Ectodermal cell (in vitro differentiated cells): ENCODE measurements at regions not wholly inside any gene's neighbourhood (a gene's known extent, or its start where the extent isn't known, plus 50 kb on each side); places are given as distances from the start of the nearest gene placed in this dataset.

Experiments
- H3K27ac ChIP-seq: 2 replicates; pipeline ENCODE4 v1.7.0; 2013; ENCODE audit warnings: mild to moderate bottlenecking, low read depth, low read length; ENCODE audit not compliant: insufficient read depth, poor library complexity, severe bottlenecking
- H3K27me3 ChIP-seq: 2 replicates; pipeline ENCODE4 v1.7.0; 2013; ENCODE audit warnings: mild to moderate bottlenecking, low read length; ENCODE audit not compliant: insufficient read depth, control insufficient read depth, poor library complexity, severe bottlenecking
- H3K36me3 ChIP-seq: one replicate; pipeline ENCODE4 v1.7.0; 2013; ENCODE audit warnings: low read length; ENCODE audit not compliant: control insufficient read depth, insufficient read depth
- H3K4me1 ChIP-seq: one replicate; pipeline ENCODE4 v1.7.0; 2013; ENCODE audit warnings: low read length; ENCODE audit not compliant: control insufficient read depth, insufficient read depth
- H3K4me3 ChIP-seq: 2 replicates; pipeline ENCODE4 v1.7.0; 2013; ENCODE audit warnings: low read depth, low read length, control low read depth; ENCODE audit not compliant: insufficient read depth
- H3K9me3 ChIP-seq: 2 replicates; pipeline ENCODE4 v1.7.0; 2013; ENCODE audit warnings: mild to moderate bottlenecking, low read length, moderate library complexity; ENCODE audit not compliant: control insufficient read depth
- WGBS, 2 experiments: methylation state at CpG; one replicate each; pipeline ENCODE4 v1.1.7; 2013; ENCODE audit warnings: missing lambda C conversion rate in 2 of 2; 5-methylcytosine and 5-hydroxymethylcytosine counted together

- no peak overlapping the region for H3K4me3 ChIP-seq
- no peaks in the 10 kb centered on the region for H3K36me3 ChIP-seq
- H3K27ac ChIP-seq: no peak overlapping the region
- H3K27me3 ChIP-seq: no peaks in the 10 kb centered on the region
- H3K4me1 ChIP-seq: peaks cover 27% of the 10 kb centered on the region
- peaks cover 5% of the 10 kb centered on the region for H3K9me3 ChIP-seq
- 94 to 96% methylated on average over 3 to 5 of the region's 5 CpGs for WGBS, 2 experiments
Observed at GRCh38 chr15:70429056-70429722, 331.5 kb upstream of the TLE3 start.

DNA sequence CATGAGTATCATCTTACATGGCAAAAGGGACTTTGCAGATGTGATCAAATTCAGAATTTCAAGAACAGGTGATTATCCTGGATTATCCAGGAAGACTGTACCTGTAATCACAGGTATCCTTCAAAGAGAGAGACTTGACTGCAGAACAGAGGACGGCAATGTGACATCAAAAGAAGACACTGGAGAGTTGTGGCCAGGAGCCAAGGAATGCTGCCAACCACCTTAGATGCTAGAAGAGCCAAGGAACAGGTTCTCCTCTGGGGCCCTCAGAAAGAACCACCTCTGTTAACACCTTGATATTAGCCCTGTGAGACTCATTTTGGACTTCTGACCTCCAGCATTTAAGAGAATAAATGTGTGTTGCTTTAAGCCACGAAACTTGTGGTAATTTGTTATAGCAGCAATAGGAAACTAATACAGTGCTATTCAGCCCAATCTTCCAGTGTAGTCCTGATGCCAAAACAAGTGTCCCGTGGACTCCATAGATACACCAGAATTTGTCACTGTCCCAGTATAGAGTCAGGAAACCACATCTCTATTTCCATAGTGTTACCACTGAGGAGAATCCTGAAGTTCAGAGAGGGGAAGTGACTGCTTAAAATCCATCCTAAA lies 330.6 kb upstream of the TLE3 start:
- Histone ChIP-seq H3K9me3 (peaks cover 5% of the 10 kb centered on the region), H3K27me3 (no peaks in the 10 kb centered on the region), H3K27ac (no peak overlapping the region), H3K36me3 (no peaks in the 10 kb centered on the region), H3K4me1 (peaks cover 18% of the 10 kb centered on the region), H3K4me3 (no peak overlapping the region)
- 93 to 94% methylated on average over 3 of the region's 3 CpGs for WGBS, 2 experiments

GRCh38 chr15:70427167-70428120 lies 329.7 kb upstream of the TLE3 start:
- 85 to 89% methylated on average over 11 of the region's 11 CpGs for WGBS, 2 experiments
- no peaks in the 10 kb centered on the region for H3K36me3 ChIP-seq

GRCh38 chr15:70426096-70426821 lies 328.5 kb upstream of the TLE3 start:
- Histone ChIP-seq H3K4me3 (no peak overlapping the region), H3K4me1 (peaks cover 4% of the 10 kb centered on the region), H3K36me3 (no peaks in the 10 kb centered on the region), H3K27me3 (no peaks in the 10 kb centered on the region), H3K9me3 (peaks cover 5% of the 10 kb centered on the region), H3K27ac (no peak overlapping the region)
- 94 to 96% methylated on average over 17 of the region's 17 CpGs for WGBS, 2 experiments

More at GRCh38 chr15:70427167-70428120, 329.7 kb upstream of the TLE3 start:
- Histone ChIP-seq H3K27me3 (no peaks in the 10 kb centered on the region), H3K27ac (no peak overlapping the region), H3K4me3 (no peak overlapping the region), H3K4me1 (peaks cover 10% of the 10 kb centered on the region), H3K9me3 (peaks cover 5% of the 10 kb centered on the region)

DNA sequence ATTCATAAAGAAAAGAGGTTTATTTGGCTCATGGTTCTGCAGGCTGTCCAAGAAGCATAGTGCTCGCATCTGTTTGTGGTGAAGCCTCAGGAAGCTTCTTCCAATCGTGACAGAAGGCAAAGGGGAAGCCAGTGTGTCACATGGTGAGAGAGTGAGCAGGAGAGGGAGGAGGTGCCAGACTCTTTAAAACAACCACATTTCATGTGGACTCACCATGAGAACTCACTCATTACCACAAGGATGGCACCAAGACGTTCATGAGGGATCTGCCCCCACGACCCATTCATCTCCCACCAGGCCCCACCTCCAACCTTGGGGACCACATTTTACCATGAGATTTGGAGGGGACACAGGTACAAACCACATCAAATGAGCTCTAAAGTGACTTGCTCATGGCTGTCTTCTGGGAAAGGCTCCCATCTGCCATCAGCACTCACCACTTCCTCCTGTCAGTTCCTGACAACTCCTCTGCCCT lies 327.3 kb upstream of the TLE3 start:
- 77 to 93% methylated on average over 4 of the region's 4 CpGs for WGBS, 2 experiments
- H3K27ac ChIP-seq: no peak overlapping the region
- no peaks in the 10 kb centered on the region for H3K36me3 ChIP-seq
- no peaks in the 10 kb centered on the region for H3K27me3 ChIP-seq
- no peak overlapping the region for H3K4me3 ChIP-seq
- H3K4me1 ChIP-seq: peaks cover 4% of the 10 kb centered on the region
- peaks cover 5% of the 10 kb centered on the region for H3K9me3 ChIP-seq

DNA sequence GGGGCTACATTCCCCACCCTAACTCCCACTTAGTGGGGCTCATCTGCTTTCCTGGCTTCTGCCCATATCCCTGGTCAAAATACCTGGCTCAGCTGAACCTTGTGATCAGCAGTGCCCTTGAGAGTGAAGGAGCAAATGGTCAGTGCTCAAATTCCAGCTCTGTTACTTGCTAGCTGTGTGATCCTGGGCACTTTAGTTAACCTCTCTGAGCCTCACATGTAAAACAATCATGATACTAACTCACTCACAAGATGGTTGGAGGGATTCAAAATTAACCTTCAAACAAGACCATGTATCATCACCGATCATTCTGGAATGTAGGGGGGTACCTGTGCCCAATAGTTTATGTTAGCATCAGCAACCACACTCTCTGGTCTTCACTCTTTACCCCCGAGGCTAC lies 325.6 kb upstream of the TLE3 start:
- no peaks in the 10 kb centered on the region for H3K27me3 ChIP-seq
- WGBS, 2 experiments: 83 to 96% methylated on average over 2 of the region's 2 CpGs
- no peaks in the 10 kb centered on the region for H3K9me3 ChIP-seq
- H3K4me3 ChIP-seq: no peak overlapping the region
- no peak overlapping the region for H3K27ac ChIP-seq
- H3K4me1 ChIP-seq: peaks cover 4% of the 10 kb centered on the region
- H3K36me3 ChIP-seq: no peaks in the 10 kb centered on the region

DNA sequence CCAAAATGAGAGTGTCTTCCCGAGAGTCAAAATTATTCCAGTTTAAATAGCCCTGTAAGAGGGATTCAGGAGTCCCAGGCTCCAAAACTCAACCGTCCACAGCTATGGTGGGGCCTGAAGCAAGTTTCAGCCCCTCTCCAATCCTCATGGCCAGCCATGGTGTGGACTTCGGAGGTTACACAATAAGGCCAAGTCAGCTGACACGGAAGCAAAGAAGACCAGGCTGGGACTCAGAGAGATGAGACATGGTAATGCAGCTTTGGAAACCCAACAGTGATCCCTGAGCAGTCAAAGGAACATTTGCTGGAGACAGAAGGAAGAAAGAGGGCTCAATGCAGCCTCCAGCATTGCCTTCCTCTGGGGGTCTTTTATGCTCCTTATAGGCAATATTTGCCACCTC lies 324.6 kb upstream of the TLE3 start:
- WGBS, 2 experiments: 90 to 92% methylated on average over 4 of the region's 4 CpGs
- no peak overlapping the region for H3K4me3 ChIP-seq

DNA sequence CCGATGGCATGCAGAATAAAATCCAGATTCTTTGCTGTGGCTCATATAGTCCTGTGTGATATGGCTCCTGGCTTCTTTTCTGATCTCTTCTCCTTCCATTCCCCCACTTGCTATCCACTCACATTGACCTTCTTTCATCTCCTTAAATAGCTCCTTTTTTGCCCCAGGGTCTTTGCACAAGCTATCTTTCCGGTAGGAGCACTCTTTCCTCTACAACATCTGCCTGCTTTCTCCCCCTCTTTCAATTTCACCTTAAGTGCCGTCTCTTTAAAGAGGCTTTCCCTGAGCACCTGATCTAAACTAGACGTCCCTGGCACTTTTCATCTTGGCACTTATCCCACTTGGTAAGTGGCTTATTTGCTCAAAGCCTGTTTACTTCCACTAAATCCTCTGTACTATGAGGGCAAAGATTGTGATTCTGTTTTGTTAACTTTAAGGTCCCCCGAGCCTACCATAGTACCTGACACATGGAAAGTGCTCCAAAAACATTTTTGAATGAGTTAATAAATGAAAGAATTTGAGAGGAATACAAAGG lies 323.3 kb upstream of the TLE3 start:
- Histone ChIP-seq H3K27ac (no peak overlapping the region), H3K36me3 (no peaks in the 10 kb centered on the region), H3K4me3 (no peak overlapping the region), H3K9me3 (no peaks in the 10 kb centered on the region), H3K27me3 (no peaks in the 10 kb centered on the region), H3K4me1 (no peaks in the 10 kb centered on the region)
- WGBS, 2 experiments: 89% methylated on average over 4 to 5 of the region's 5 CpGs

More for the DNA sequence above, 324.6 kb upstream of the TLE3 start:
- Histone ChIP-seq H3K9me3 (no peaks in the 10 kb centered on the region), H3K27me3 (no peaks in the 10 kb centered on the region), H3K27ac (no peak overlapping the region), H3K36me3 (no peaks in the 10 kb centered on the region), H3K4me1 (no peaks in the 10 kb centered on the region)

- Histone ChIP-seq H3K27me3 (no peaks in the 10 kb centered on the region), H3K27ac (no peak overlapping the region)
- 34 to 45% methylated on average over 4 of the region's 4 CpGs for WGBS, 2 experiments
Observed at GRCh38 chr15:70420086-70420947, 322.6 kb upstream of the TLE3 start.

More at GRCh38 chr15:70420086-70420947, 322.6 kb upstream of the TLE3 start:
- Histone ChIP-seq H3K9me3 (no peaks in the 10 kb centered on the region), H3K4me1 (no peaks in the 10 kb centered on the region), H3K4me3 (no peak overlapping the region), H3K36me3 (no peaks in the 10 kb centered on the region)
